HEK293 (cell line): ENCODE measurements at regions not wholly inside any gene's neighbourhood (a gene's known extent, or its start where the extent isn't known, plus 50 kb on each side); places are given as distances from the start of the nearest gene placed in this dataset.

Source experiments
- SCRT2 ChIP-seq: fragments of 450-650 bp; formaldehyde crosslinking; IDR thresholded peaks from 2 replicates; pipeline ENCODE4 v1.5.1; 2016; ENCODE audit warnings: missing biosample characterization, missing genetic modification characterization
- ZBTB20 ChIP-seq: fragments of 450-650 bp; formaldehyde crosslinking; IDR thresholded peaks from 2 replicates; pipeline ENCODE4 v1.5.1; 2016; ENCODE audit warnings: missing biosample characterization, missing genetic modification characterization
- ZFP41 ChIP-seq: fragments of 450-650 bp; formaldehyde crosslinking; IDR thresholded peaks from 2 replicates; pipeline ENCODE4 v1.5.1; 2016; ENCODE audit warnings: missing biosample characterization, missing genetic modification characterization, borderline replicate concordance
- ZNF600 ChIP-seq: fragments of 450-650 bp; formaldehyde crosslinking; IDR thresholded peaks from 2 replicates; pipeline ENCODE4 v1.5.1; 2016; ENCODE audit warnings: missing biosample characterization, missing genetic modification characterization
- ZSCAN30 ChIP-seq: fragments of 450-650 bp; IDR thresholded peaks from 2 replicates; pipeline ENCODE4 v1.5.1; 2018; ENCODE audit warnings: missing biosample characterization, mild to moderate bottlenecking, missing genetic modification characterization, moderate library complexity
- TF ChIP-seq, protein P1 (sequence below): fragments of 450-650 bp; formaldehyde crosslinking; IDR thresholded peaks from 2 replicates; pipeline ENCODE4 v1.5.1; 2016; ENCODE audit warnings: missing biosample characterization, missing genetic modification characterization
- TF ChIP-seq, protein P2 (sequence below): fragments of 450-650 bp; formaldehyde crosslinking; IDR thresholded peaks from 2 replicates; pipeline ENCODE4 v1.5.1; 2016; ENCODE audit warnings: missing biosample characterization, missing genetic modification characterization

- TF ChIP-seq SCRT2 (tag by site-specific recombination) = no peak
- TF ChIP-seq ZSCAN30 (tag by site-specific recombination) = no peak
- TF ChIP-seq, protein P1, sequence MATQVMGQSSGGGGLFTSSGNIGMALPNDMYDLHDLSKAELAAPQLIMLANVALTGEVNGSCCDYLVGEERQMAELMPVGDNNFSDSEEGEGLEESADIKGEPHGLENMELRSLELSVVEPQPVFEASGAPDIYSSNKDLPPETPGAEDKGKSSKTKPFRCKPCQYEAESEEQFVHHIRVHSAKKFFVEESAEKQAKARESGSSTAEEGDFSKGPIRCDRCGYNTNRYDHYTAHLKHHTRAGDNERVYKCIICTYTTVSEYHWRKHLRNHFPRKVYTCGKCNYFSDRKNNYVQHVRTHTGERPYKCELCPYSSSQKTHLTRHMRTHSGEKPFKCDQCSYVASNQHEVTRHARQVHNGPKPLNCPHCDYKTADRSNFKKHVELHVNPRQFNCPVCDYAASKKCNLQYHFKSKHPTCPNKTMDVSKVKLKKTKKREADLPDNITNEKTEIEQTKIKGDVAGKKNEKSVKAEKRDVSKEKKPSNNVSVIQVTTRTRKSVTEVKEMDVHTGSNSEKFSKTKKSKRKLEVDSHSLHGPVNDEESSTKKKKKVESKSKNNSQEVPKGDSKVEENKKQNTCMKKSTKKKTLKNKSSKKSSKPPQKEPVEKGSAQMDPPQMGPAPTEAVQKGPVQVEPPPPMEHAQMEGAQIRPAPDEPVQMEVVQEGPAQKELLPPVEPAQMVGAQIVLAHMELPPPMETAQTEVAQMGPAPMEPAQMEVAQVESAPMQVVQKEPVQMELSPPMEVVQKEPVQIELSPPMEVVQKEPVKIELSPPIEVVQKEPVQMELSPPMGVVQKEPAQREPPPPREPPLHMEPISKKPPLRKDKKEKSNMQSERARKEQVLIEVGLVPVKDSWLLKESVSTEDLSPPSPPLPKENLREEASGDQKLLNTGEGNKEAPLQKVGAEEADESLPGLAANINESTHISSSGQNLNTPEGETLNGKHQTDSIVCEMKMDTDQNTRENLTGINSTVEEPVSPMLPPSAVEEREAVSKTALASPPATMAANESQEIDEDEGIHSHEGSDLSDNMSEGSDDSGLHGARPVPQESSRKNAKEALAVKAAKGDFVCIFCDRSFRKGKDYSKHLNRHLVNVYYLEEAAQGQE (tag by site-specific recombination) = no peak
- no peak for TF ChIP-seq ZNF600
- no peak for TF ChIP-seq ZBTB20 (tag by site-specific recombination)
- TF ChIP-seq ZFP41 (tag by site-specific recombination) = no peak
- TF ChIP-seq, protein P2, sequence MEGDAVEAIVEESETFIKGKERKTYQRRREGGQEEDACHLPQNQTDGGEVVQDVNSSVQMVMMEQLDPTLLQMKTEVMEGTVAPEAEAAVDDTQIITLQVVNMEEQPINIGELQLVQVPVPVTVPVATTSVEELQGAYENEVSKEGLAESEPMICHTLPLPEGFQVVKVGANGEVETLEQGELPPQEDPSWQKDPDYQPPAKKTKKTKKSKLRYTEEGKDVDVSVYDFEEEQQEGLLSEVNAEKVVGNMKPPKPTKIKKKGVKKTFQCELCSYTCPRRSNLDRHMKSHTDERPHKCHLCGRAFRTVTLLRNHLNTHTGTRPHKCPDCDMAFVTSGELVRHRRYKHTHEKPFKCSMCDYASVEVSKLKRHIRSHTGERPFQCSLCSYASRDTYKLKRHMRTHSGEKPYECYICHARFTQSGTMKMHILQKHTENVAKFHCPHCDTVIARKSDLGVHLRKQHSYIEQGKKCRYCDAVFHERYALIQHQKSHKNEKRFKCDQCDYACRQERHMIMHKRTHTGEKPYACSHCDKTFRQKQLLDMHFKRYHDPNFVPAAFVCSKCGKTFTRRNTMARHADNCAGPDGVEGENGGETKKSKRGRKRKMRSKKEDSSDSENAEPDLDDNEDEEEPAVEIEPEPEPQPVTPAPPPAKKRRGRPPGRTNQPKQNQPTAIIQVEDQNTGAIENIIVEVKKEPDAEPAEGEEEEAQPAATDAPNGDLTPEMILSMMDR (tag by site-specific recombination) = no peak
Observed at GRCh38 chr15:93180128-93180527, 91.1 kb upstream of the RGMA start.
